ENCODE measurements at regions not wholly inside any gene's neighbourhood (a gene's known extent, or its start where the extent isn't known, plus 50 kb on each side); places are given as distances from the start of the nearest gene placed in this dataset.

- H3K4me3 ChIP-seq: no peak overlapping the region
- H3K9me3 ChIP-seq: no peaks in the 10 kb centered on the region
- no peak for DNase-seq (ENCODE audit: low spot score)
- H3K27me3 ChIP-seq (replicated peaks; ENCODE audit: insufficient read depth): no peaks in the 10 kb centered on the region
- TF ChIP-seq, protein P1, sequence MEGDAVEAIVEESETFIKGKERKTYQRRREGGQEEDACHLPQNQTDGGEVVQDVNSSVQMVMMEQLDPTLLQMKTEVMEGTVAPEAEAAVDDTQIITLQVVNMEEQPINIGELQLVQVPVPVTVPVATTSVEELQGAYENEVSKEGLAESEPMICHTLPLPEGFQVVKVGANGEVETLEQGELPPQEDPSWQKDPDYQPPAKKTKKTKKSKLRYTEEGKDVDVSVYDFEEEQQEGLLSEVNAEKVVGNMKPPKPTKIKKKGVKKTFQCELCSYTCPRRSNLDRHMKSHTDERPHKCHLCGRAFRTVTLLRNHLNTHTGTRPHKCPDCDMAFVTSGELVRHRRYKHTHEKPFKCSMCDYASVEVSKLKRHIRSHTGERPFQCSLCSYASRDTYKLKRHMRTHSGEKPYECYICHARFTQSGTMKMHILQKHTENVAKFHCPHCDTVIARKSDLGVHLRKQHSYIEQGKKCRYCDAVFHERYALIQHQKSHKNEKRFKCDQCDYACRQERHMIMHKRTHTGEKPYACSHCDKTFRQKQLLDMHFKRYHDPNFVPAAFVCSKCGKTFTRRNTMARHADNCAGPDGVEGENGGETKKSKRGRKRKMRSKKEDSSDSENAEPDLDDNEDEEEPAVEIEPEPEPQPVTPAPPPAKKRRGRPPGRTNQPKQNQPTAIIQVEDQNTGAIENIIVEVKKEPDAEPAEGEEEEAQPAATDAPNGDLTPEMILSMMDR (IDR thresholded peaks at IDR 0.05): no peak
- ATAC-seq (ENCODE audit: insufficient number of reproducible peaks, low FRiP score, low read depth): no peak
- H3K4me1 ChIP-seq (ENCODE audit: control insufficient read depth in 1 of 2, low read depth in 2 of 2): no peaks in the 10 kb centered on the region
- H3K27ac ChIP-seq: no peak overlapping the region
- H3K36me3 ChIP-seq: no peaks in the 10 kb centered on the region
Measured at GRCh38 chr5:142426129-142427014, 101.6 kb upstream of the SPRY4 start.

GRCh38 chr5:142425286-142426065 is 100.7 kb upstream of the SPRY4 start:
- Histone ChIP-seq H3K4me1 (ENCODE audit: control insufficient read depth in 1 of 2, low read depth in 2 of 2) (no peaks in the 10 kb centered on the region), H3K36me3 (no peaks in the 10 kb centered on the region), H3K4me3 (no peak overlapping the region), H3K27me3 (replicated peaks; ENCODE audit: insufficient read depth) (no peaks in the 10 kb centered on the region), H3K9me3 (no peaks in the 10 kb centered on the region), H3K27ac (no peak overlapping the region)
- DNase-seq (ENCODE audit: low spot score): no peak
- TF ChIP-seq, protein P1 (IDR thresholded peaks at IDR 0.05): no peak
- no peak for ATAC-seq (ENCODE audit: insufficient number of reproducible peaks, low FRiP score, low read depth)

DNA sequence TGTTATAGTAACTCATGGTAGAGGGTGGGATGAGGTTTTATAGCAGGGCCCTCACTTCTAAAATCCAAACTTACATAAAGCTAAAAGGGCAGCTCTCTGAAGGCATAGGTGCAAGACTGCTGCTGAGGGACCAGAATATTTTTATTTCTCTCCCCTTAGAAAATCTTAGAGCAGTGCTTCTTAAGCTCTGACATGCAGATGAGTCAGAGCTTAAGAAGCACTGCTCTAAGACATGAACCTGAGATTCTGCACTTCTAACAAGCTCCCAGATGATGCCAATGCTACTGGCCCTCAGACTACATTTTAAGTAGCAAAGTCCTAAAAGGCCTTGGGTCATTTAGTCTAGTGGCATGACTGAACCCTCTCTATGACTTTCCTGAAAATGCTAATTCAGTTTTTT is 97.6 kb upstream of the SPRY4 start:
- no peaks in the 10 kb centered on the region for H3K36me3 ChIP-seq
- ATAC-seq (ENCODE audit: insufficient number of reproducible peaks, low FRiP score, low read depth) (no peak), DNase-seq (ENCODE audit: low spot score) (no peak)
- H3K27me3 ChIP-seq (replicated peaks; ENCODE audit: insufficient read depth): no peaks in the 10 kb centered on the region
- no peak overlapping the region for H3K4me3 ChIP-seq
- TF ChIP-seq, protein P1 (IDR thresholded peaks at IDR 0.05): no peak
- H3K27ac ChIP-seq: no peak overlapping the region
- H3K4me1 ChIP-seq (ENCODE audit: control insufficient read depth in 1 of 2, low read depth in 2 of 2): no peaks in the 10 kb centered on the region
- H3K9me3 ChIP-seq: no peaks in the 10 kb centered on the region

GRCh38 chr5:142421621-142422397 is 97.0 kb upstream of the SPRY4 start:
- TF ChIP-seq, protein P1 (IDR thresholded peaks at IDR 0.05): no peak
- no peak for DNase-seq (ENCODE audit: low spot score)
- H3K4me3 ChIP-seq: no peak overlapping the region
- no peak for ATAC-seq (ENCODE audit: insufficient number of reproducible peaks, low FRiP score, low read depth)
- H3K4me1 ChIP-seq (ENCODE audit: control insufficient read depth in 1 of 2, low read depth in 2 of 2): no peaks in the 10 kb centered on the region
- no peak overlapping the region for H3K27ac ChIP-seq
- H3K36me3 ChIP-seq: no peaks in the 10 kb centered on the region
- no peaks in the 10 kb centered on the region for H3K27me3 ChIP-seq (replicated peaks; ENCODE audit: insufficient read depth)
- no peaks in the 10 kb centered on the region for H3K9me3 ChIP-seq

- DNase-seq (ENCODE audit: low spot score) (no peak), ATAC-seq (ENCODE audit: insufficient number of reproducible peaks, low FRiP score, low read depth) (no peak)
- Histone ChIP-seq H3K4me1 (ENCODE audit: control insufficient read depth in 1 of 2, low read depth in 2 of 2) (no peaks in the 10 kb centered on the region), H3K4me3 (no peak overlapping the region), H3K9me3 (no peaks in the 10 kb centered on the region), H3K36me3 (no peaks in the 10 kb centered on the region), H3K27me3 (replicated peaks; ENCODE audit: insufficient read depth) (no peaks in the 10 kb centered on the region), H3K27ac (no peak overlapping the region)
- TF ChIP-seq, protein P1 (IDR thresholded peaks at IDR 0.05): no peak
Measured at GRCh38 chr5:142421228-142421617, 96.4 kb upstream of the SPRY4 start.
